Tibial nerve (tissue), 4 donors: ENCODE measurements at regions not wholly inside any gene's neighbourhood (a gene's known extent, or its start where the extent isn't known, plus 50 kb on each side); places are given as distances from the start of the nearest gene placed in this dataset.

Experiments used
- DNase-seq, 2 donors: peaks; one replicate each; pipeline ENCODE4 v3.0.0-alpha.2; 2019; ENCODE audit warnings: low spot score in 2 of 2
- H3K27ac ChIP-seq, 4 donors: fragments of 200-600 bp; sonication (generic) in 3 of 4; one replicate each; pipeline ENCODE4 v1.5.1; 2017 to 2019; ENCODE audit warnings: mild to moderate bottlenecking in 1 of 4
- H3K27me3 ChIP-seq, 2 donors: fragments of 200-600 bp; sonication (generic) in 1 of 2; one replicate each; pipeline versions ENCODE4 v1.5.1 to v1.6.0; 2017 to 2019
- H3K36me3 ChIP-seq, 3 donors: fragments of 200-600 bp; sonication (generic); one replicate each; pipeline ENCODE4 v1.5.1; 2018 to 2019
- H3K4me1 ChIP-seq, 4 donors: fragments of 200-600 bp; sonication (generic) in 3 of 4; one replicate each; pipeline ENCODE4 v1.5.1; 2017 to 2019
- H3K4me3 ChIP-seq, 4 donors: fragments of 200-600 bp; sonication (generic) in 3 of 4; one replicate each; pipeline ENCODE4 v1.5.1; 2017 to 2019; ENCODE audit warnings: mild to moderate bottlenecking in 1 of 4, moderate library complexity in 1 of 4
- H3K9me3 ChIP-seq, 4 donors: fragments of 200-600 bp; sonication (generic) in 3 of 4; one replicate each; pipeline ENCODE4 v1.5.1; 2017 to 2019
- EP300 ChIP-seq, 2 donors: sonication (generic); formaldehyde crosslinking; IDR thresholded peaks; one replicate each; pipeline ENCODE4 v1.6.1; 2017; ENCODE audit warnings: antibody characterized with exemption in 2 of 2, mild to moderate bottlenecking in 1 of 2
- POLR2A ChIP-seq, 2 donors: fragments of 450-650 bp; IDR thresholded peaks; one replicate each; pipeline ENCODE4 v1.6.1; 2017; ENCODE audit warnings: antibody characterized with exemption in 2 of 2, mild to moderate bottlenecking in 2 of 2, moderate library complexity in 2 of 2
- WGBS, 2 donors: methylation state at CpG; one replicate each; pipeline ENCODE4 v1.1.5; 2018; 5-methylcytosine and 5-hydroxymethylcytosine counted together
- TF ChIP-seq, protein P1 (sequence below), 5 experiments: fragments of 200-600 bp in 3 of 5; fragments of 450-650 bp in 2 of 5; sonication (generic) in 3 of 5; IDR thresholded peaks; one replicate each; pipeline ENCODE4 v1.5.1; 2016 to 2019; ENCODE audit warnings: antibody characterized with exemption in 5 of 5, mild to moderate bottlenecking in 3 of 5, moderate library complexity in 2 of 5

DNA sequence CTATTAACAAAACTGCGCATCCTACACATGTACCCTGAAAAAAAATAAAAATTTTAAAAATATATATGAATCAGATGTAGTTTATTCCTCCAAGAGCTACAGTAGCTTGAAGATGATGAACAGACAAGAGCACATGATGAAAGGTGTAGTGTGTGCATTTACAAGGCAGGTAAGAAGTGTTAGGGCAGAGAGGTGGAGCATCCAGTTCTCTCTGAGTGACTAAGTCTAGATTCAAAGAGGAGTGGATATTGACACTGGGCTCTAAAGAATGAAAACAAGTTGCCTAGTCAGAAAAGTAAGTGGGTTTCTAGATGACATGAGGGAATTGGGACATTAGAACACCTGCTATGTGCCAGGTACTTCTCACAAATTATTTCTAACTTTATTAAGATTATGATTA, 76.0 kb upstream of the CARD18 start:
- Histone ChIP-seq H3K27me3 (no peaks in the 10 kb centered on the region), H3K9me3 (no peaks in the 10 kb centered on the region), H3K27ac (no peak overlapping the region), H3K4me1 (no peaks in the 10 kb centered on the region), H3K4me3 (no peak overlapping the region), H3K36me3 (no peaks in the 10 kb centered on the region)
- DNase-seq, result no peak
- 100% methylated on average over 1 of the region's 1 CpG for WGBS, 2 donors
- TF ChIP-seq, protein P1, sequence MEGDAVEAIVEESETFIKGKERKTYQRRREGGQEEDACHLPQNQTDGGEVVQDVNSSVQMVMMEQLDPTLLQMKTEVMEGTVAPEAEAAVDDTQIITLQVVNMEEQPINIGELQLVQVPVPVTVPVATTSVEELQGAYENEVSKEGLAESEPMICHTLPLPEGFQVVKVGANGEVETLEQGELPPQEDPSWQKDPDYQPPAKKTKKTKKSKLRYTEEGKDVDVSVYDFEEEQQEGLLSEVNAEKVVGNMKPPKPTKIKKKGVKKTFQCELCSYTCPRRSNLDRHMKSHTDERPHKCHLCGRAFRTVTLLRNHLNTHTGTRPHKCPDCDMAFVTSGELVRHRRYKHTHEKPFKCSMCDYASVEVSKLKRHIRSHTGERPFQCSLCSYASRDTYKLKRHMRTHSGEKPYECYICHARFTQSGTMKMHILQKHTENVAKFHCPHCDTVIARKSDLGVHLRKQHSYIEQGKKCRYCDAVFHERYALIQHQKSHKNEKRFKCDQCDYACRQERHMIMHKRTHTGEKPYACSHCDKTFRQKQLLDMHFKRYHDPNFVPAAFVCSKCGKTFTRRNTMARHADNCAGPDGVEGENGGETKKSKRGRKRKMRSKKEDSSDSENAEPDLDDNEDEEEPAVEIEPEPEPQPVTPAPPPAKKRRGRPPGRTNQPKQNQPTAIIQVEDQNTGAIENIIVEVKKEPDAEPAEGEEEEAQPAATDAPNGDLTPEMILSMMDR (IDR thresholded peaks at IDR 0.05), result no peak
- TF ChIP-seq EP300 (IDR thresholded peaks at IDR 0.05), result no peak
- no peak for TF ChIP-seq POLR2A (IDR thresholded peaks at IDR 0.05)

DNA sequence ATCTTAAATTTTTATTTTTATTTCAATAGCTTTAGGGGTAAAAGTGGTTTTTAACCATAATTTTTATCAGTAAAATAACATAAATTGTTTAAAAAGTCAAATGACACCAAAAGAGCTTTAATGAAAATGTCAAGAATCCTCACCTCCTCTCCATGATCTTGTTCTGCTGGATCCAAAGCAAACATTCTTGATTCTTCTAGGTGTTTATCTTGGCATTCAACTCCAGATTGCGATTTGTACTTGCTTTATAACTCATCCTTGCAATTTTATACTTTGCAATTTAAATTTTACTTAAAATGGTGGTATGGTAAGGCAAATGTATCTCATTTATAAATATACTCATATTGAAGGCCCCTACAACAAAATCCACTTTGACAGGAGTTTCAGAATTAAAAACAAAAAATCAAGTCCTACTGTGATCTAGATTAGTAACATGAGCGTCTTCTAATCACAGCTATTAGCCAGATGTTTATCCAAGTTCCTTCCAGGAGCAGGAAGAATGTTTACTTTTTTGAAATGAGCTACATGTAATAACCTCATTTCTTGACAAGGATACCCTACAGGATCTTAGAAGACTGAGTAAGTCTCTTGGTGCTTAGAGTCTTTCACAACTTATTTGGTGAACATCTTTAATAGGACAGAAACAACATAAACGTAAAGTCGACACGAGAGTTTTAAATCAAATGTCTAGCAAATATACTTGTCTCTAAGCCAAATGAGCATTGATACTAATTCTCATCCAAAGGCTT, 72.4 kb upstream of the CARD18 start:
- Histone ChIP-seq H3K9me3 (no peaks in the 10 kb centered on the region), H3K27me3 (no peaks in the 10 kb centered on the region), H3K4me1 (no peaks in the 10 kb centered on the region), H3K4me3 (no peak overlapping the region), H3K36me3 (no peaks in the 10 kb centered on the region), H3K27ac (no peak overlapping the region)
- no peak for DNase-seq
- WGBS, 2 donors, result 52 to 64% methylated on average over 5 of the region's 5 CpGs
- TF ChIP-seq, protein P1 (IDR thresholded peaks at IDR 0.05), result no peak
- TF ChIP-seq POLR2A (IDR thresholded peaks at IDR 0.05), result no peak
- no peak for TF ChIP-seq EP300 (IDR thresholded peaks at IDR 0.05)

DNA sequence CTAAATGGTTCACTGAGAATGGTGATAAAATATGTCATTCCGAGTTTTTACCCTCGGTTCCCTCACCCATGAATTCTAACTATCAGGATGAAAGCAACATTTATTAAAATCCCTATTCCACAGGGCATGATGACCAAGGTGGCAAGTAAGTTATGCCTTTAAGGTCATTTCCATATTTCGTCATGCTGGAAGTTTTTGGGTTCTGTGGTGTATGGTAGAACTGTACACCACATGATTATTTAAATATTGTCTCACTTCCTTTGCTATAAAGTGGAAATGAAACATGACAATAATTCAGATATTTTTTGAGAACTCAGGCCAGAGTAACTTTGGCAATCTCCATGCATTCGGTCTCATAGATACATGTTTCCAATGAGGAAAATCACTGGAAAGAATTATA, 68.5 kb upstream of the CARD18 start:
- no peaks in the 10 kb centered on the region for H3K4me1 ChIP-seq
- no peaks in the 10 kb centered on the region for H3K36me3 ChIP-seq
- H3K4me3 ChIP-seq, result no peak overlapping the region
- no peaks in the 10 kb centered on the region for H3K9me3 ChIP-seq
- DNase-seq, result no peak
- TF ChIP-seq EP300 (IDR thresholded peaks at IDR 0.05), result no peak
- TF ChIP-seq, protein P1 (IDR thresholded peaks at IDR 0.05), result no peak
- TF ChIP-seq POLR2A (IDR thresholded peaks at IDR 0.05), result no peak
- no peak overlapping the region for H3K27ac ChIP-seq
- no peaks in the 10 kb centered on the region for H3K27me3 ChIP-seq
- WGBS, 2 donors, result 92 to 93% methylated on average over 4 of the region's 4 CpGs

DNA sequence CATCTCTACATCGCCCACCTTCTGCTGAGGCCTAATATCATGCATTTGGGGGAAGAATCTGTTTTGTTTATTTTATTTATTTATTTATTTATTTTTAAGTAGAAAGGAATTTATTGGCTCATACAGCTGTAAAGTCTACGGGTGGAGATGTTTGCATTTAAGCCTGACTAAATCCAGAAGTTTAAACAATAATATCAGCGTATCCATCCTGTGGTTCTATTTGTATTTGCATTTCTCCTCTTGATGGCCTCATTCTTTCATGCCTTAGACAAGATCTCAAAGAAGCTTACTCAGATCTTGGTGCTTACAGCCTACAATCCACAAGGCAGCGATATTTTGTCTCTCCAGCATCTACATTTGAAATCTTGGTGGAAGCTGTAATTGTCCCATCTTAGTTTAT, 67.1 kb upstream of the CARD18 start:
- no peak for DNase-seq
- Histone ChIP-seq H3K4me1 (no peaks in the 10 kb centered on the region), H3K9me3 (no peaks in the 10 kb centered on the region), H3K36me3 (no peaks in the 10 kb centered on the region), H3K27ac (no peak overlapping the region), H3K27me3 (no peaks in the 10 kb centered on the region), H3K4me3 (no peak overlapping the region)
- 90% methylated on average over 4 of the region's 4 CpGs for WGBS, 2 donors
- no peak for TF ChIP-seq POLR2A (IDR thresholded peaks at IDR 0.05)

DNA sequence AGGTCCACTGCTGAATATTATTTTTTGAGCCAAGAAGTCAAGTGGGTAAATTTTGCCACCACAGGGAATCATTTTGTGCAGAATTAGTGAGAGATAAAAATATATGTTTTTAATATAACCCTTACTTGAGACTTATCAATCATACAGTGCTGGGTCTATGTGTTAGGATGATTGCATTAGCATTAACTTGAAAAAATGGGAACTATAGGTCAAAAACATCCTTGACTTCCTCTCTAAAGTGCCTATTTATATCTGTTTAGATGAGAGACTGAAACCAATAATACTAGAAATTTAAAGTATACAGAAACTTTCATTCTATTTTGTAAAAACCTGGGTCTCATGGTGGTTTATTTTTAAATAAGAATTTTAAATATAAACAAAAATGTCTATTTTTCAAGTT, 65.1 kb upstream of the CARD18 start:
- Histone ChIP-seq H3K4me3 (no peak overlapping the region), H3K27ac (no peak overlapping the region), H3K36me3 (no peaks in the 10 kb centered on the region), H3K27me3 (no peaks in the 10 kb centered on the region), H3K9me3 (no peaks in the 10 kb centered on the region), H3K4me1 (no peaks in the 10 kb centered on the region)
- DNase-seq, result no peak
- TF ChIP-seq EP300 (IDR thresholded peaks at IDR 0.05), result no peak
- no peak for TF ChIP-seq POLR2A (IDR thresholded peaks at IDR 0.05)
- TF ChIP-seq, protein P1 (IDR thresholded peaks at IDR 0.05), result no peak
